GM21367 (cell line): ENCODE measurements at regions not wholly inside any gene's neighbourhood (a gene's known extent, or its start where the extent isn't known, plus 50 kb on each side); places are given as distances from the start of the nearest gene placed in this dataset.
"Not testable (repeated sequence)": the region's sequence is repeated elsewhere in the genome, so short reads cannot be mapped to it uniquely, and the experiment has no call there.

Experiments used
- ATAC-seq: cut with Tn5 transposase; IDR thresholded peaks from one replicate; pipeline ENCODE4 v1.9.1; 2021; ENCODE audit not compliant: unreplicated experiment

DNA sequence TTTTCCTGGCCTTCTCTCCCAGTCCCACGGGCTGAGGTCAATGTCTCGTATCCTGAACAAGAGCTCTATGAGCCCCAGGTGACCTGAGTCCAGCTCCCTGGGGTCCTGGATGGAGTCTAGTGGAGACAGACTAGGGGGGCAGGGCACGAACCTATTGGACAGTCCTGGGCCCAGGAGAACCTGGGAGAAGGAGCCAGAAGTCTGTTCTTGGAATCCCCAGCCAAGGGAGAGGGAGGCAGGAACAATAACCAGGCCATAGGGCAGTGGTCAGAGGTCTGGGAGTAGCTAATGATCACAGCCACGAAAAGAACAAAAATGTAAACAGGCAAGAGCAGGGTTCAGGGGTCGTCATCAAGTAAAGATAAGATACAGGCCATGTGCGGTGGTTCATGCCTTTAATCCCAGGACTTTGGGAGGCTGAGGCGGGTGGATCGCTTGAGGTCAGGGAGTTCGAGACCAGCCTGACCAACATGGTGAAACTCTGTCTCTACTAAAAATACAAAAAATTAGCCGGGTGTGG is 60.8 kb downstream of the COPRS start:
- ATAC-seq, result no peak

DNA sequence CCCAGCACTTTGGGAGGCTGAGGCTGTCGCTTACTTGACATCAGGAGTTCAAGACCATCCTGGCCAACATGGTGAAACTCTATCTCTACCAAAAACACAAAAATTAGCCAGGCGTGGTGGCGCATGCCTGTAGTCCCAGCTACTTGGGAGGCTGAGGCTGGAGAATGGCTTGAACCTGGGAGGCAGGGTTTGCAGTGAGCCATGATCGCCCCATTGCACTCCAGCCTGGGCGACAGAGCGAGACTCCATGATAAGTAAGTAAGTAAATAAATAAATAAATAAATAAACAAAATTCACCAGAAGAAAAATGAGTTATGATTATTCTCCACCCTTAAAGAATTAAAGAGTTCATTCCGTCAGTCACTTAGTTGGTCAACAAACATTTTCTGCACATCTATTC is 63.1 kb downstream of the COPRS start:
- ATAC-seq, result not testable (repeated sequence)

DNA sequence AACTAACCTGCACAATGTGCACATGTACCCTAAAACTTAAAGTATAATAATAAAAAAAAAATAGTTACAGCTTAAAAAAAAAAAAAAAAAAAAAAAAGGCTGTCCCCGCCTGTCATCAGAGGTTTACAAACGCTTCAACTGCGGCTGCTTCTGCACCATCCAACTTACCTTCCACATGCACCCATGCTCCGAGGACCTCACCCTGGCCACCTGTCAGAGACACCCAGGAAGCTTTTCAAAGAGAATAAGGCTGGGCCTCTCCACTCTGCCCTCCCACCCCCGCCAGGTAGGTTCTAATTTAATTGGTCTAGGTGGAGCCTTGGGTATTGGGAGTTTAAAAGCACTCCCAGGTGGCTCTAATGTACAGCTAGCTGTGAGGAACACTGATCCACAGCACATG is 64.9 kb downstream of the COPRS start:
- no peak for ATAC-seq

DNA sequence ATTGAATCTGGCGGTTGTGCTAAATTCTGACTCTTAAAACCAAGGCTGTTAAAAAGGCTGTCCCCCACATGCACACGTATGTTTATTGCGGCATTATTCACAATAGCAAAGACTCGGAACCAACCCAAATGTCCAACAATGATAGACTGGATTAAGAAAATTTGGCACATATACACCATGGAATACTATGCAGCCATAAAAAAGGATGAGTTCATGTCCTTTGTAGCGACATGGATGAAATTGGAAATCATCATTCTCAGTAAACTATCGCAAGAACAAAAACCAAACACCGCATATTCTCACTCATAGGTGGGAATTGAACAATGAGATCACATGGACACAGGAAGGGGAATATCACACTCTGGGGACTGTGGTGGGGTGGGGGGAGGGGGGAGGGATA is 65.4 kb downstream of the COPRS start:
- not testable (repeated sequence) for ATAC-seq

DNA sequence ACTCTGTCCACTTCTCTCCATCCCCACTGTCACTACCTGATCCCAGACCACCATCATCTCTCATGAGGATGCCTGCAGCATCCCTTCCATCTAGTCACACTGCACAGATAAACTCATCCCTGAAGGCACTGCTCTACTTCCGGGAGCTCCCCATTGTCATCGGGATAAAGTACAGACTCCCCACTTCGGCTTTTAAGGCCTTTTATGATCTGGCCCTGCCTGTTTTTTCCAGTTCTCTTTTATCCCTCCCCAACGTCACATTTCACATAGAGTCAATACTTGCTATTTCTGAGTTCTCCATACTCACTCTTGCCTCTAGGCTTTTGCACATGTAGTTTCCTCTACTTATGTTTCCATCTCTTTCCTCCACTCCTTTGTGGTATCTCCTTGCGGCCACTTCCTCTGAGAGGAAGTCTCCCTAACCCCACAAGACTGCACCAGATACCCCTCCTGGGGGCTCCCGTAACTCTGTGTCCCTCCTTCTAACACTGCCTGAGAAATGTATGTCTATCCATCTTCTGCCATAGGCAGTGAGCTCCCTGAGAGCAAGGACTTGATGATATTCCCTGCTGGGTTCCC is 66.9 kb downstream of the COPRS start:
- ATAC-seq, result no peak

DNA sequence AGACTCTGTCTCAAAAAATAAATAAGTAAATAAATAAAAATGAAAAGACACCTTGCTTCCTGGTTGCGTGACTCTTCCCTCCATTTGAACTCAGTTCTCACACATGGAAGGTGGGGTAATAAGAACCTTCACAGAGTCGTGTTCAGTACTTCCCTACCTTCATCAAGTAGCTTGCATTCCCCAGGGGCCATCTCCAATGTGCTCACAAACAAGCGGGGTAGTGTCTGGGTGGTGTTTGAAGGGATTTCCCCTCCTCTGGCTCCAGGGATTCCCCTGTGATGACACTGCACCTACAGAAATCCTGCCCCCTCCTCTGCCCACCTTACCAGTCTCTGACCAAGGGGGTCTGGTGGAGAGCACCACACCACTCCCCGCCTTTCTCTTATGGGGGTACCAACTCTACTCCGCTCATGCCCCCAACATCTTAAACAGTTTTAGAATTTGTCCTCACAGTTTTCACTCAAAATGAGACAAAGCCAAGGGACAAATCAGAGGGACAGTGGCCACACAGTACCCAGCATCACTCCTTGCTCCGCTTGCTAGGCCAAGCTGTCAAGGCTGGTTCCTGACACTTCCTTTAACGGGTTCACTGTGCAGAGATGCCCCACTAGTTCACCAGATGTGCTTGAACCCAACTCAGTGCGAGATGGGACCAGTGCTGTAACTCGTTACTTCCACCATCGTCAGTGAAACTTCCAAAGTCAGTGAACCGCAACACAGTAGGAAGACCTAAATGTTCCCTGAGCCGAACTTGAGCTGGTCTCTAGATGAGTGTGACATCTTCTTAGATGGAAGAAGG is 69.1 kb downstream of the COPRS start:
- ATAC-seq, result no peak

DNA sequence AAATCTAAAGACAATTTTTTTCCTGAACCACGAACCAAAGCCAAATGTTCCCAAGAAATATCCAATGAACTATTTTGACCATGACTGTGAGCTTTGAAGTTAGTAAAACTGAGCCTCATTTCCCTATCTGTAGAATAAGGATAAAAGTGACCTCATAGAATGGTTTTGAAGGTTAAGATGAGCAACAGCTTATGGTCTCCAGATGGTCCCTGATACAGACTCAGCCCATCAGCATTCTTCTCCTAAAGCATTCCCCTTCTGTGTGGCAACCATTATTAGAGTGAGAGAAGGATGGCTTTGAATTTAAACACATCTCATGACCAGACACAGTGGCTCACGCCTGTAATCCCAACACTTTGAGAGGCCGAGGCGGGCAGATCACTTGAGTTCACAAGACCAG is 70.1 kb downstream of the COPRS start:
- ATAC-seq, result no peak

DNA sequence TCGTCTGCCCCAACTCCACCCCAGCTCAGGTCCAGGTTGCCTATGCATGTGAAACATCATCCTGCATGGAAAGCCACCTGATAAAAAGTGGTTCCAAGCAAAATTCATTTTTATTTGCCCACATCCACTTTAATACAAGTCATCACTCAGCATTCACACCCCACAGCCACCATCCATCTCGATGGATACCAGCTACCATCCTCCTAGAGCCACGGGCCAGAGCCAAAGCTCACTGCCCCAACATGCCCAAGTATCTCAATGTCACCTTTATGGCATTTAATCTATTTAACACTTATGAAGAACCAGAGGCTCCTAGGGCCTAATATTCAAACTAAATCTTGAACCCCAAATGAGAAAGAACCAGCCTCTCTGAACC is 70.5 kb downstream of the COPRS start:
- no peak for ATAC-seq

DNA sequence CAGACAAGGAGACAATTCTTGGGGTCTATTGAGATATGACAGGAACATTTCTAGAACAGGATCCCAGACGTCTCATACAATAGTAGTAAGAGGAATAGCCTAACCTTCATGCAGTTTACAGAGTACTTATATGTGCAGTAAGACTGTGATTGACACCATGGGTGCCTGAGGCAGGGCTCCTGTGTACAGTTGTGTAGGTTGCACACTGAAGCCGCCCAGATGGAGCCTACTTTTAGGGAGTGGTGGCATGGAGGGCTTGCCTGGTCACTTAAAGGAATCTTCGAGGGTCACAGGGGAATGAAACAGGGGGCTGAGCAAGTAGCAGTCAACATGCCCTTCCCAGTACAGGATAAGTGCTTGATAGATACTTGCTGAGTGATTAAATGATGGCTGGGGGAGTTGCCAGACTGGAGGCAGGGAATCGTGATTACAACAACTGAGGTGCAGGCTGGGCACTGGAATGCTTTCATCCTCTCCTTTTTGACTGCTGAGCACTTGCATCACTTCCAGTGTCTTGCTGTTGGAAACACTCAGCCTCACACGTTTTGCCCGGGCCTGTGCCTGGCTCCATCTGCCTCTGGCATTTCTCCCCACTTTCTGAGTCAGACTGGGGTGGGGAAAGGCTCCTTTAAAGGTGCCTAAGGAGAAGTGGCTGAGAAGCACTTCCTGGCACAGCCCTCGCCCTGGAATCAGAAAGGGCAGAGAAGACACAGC is 71.0 kb downstream of the COPRS start:
- ATAC-seq, result no peak

DNA sequence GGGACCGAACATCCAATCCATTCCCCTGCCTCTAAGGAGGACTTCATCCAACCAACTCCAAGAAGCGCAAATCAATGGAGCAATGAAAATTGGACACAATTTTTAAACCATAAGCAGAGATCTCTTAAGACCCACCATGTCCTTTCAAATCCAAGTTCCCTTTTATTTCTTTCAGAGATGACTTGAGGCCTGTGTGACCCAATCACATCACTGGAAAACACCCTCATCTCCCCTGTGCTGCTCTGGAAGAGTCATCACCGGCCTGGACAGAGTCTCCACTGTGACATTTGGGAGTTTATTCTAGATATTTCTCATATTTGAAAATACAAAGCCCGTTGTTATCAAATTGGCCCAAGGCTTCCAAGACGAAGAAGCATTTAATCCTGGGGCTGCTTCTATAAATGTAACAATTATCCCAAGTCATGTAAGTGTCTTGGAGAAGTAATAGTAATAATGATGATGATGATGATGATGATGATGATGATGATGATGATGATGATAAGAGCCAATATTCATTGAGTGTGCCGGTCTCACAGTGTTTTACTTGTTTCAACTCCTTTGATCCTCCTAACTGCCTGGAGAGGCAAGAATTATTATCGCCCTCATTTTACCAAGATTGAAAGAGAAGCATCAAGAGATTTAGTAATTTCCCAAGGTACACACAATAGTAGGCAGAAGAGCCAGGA is 72.1 kb downstream of the COPRS start:
- no peak for ATAC-seq

DNA sequence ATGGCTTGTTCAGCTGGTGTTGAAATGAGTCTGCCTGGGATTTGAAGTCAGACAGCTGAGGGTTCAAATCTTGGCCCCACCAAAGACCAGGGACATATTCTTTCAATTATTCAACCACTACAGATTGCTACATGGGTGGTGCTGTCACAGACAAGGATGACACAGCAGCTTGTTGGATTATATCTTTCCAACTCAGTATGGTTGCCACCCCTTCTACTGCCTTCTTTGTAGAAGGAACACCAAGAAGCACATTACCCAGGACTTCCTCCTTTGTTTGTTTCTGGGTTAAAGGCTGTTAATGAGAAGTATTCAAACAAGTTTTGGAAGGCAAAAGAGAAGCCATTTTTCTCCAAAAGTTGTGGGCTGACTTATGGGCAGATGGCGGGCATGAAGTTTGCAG is 78.6 kb downstream of the COPRS start:
- ATAC-seq, result no peak

DNA sequence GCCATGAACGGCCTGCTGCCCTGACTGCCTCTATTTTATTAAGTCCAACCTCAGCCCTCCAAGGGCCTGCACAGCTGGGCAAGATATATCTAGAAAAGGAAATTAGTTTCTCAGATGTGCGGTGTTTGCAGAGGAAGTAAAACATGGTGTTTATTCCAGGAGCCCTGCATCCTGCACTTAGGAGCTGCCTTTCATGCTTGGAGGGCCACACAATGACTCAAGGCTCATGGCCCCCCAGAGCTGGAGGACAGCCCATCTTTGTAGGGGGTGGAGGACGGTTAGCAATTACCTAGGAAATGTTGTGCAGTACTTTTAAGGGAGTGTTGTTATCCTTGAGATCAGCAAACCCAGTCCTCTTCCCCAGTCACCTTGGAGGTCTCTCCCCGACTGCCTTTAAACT is 80.5 kb downstream of the COPRS start:
- ATAC-seq, result no peak

DNA sequence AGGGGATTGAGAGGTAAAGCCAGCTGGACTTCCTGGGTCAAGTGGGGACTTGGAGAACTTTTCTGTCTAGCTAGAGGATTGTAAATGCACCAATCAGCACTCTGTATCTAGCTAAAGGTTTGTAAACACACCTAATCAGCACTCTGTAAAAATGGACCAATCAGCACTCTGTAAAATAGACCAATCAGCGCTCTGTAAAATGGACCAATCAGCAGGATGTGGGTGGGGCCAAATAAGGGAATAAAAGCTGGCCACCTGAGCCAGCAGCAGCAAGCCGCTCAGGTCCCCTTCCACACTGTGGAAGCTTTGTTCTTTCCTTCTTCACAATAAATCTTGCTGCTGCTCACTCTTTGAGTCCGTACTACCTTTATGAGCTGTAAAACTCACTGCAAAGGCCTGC is 87.7 kb downstream of the COPRS start:
- not testable (repeated sequence) for ATAC-seq

DNA sequence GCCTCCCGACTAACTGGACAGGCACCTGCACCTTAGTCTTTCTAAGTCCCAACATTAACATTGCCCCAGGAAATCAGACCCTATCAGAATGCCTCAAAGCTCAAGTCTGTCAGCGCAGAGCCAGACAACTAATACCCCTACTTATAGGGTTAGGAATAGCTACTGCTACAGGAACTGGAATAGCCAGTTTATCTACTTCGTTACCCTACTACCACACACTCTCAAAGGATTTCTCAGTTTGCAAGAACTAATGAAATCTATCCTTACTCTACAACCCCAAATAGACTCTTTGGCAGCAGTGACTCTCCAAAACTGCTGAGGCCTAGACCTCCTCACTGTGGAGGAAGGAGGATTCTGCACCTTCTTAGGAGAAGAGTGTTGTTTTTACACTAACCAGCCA is 88.5 kb downstream of the COPRS start:
- ATAC-seq, result not testable (repeated sequence)

DNA sequence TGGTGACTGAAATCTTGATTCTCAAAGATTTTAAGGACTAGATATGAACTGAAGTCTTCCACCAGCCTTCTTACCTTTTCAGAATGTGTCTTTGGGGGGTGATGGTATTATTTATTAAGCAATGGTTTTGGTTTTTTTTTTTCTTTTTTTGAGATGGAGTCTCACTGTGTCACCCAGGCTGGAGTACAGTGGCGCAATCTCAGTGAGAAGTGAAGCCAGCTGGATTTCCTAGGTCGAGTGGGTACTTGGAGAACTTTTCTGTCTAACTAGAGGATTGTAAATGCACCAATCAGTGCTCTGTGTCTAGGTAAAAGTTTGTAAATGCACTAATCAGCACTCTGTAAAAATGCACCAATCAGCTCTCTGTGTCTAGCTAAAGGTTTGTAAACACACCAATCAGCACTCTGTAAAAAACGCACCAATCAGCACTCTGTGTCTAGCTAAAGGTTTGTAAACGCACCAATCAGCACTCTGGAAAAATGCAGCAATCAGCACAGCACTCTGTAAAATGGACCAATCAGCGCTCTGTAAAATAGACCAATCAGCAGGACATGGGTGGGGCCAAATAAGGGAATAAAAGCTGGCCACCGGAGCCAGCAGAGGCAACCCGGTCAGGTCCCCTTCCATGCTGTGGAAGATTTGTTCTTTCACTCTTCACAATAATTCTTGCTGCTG is 97.1 kb downstream of the COPRS start:
- ATAC-seq, result not testable (repeated sequence)

DNA sequence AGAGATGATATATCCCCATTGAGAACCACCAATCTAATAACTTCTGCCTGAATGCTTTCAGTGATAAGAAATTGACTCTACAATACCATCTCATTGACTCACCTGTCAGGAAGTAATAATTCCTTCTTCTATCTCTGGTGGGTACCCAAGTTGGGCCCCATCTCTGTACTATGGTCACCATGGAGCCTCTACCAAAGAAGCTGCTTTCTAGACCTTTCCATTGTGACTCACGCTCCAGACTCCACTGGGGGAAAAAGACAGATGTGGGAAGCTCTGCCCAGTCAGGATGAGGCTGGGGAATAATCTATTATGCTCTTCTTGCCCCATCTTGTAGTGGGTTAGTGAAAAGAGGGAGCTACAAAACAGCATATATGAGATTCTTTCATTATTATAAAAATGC is 100.4 kb downstream of the COPRS start:
- no peak for ATAC-seq

DNA sequence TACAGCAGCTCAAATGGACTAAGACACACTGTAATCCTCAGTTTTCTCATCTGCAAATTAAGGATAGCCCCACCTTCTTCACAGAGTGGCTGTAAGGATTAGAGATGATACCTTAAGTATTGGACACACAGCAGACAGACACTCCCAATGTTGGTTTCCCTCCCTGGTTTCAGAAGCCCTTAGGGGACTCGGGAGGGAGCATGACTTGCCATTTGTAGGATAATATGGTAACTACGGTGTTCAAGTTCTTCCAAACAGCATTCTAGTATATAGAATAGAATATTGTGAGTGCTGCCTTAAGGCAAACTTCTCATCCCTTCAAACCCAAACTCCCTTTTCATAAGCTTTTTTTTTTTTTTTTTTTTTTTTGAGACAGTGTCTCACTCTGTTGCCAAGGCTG is 101.9 kb downstream of the COPRS start:
- no peak for ATAC-seq

DNA sequence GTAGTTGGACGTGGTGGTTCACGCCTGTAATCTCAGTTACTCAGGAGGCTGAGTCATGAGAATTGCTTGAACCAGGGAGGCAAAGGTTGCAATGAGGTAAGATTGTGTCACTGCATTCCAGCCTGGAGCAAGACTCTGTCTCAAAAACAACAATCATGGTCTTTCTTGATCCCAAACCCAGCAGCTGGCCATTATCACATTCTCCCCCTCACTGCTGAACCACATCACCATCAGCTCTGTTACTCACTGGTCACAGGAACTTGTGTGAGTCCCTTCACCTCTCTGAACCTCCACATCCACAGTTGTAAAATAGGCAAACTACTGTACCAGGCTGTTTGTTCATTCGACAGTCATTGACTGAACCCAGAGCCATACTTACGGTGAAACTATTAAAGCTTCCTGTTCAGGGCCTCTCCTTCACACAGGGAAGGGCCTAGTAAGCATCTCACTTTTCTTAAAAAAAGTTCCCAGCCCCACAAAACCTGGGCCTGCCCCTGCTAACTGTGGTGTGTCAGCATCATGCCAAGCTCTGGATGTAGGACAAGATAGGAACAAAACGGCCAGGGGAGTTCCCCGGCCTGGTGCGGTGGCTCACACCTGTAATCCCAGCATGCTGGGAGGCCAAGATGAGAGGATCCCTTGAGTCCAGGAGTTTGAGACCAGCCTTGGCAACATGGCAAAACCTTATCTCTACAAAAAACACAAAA is 104.7 kb downstream of the COPRS start:
- no peak for ATAC-seq

DNA sequence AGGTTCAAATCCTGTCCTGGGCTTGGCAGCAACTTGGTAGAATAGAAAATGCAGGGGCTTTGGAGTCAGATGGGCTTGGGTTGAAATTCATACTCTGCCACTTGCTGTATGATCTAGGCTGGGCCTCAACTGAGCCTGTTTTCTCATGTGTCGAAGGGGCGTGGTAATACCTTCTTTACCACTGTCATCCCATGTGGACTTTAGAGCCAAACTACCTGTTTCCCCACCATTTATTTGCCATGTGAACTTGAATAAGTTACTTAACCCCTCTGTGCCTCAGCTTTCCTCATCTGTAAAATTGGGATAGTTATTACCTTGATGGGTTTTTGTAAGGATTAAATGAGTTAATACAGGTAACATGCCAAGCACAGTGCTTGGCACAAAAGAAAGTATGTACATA is 106.0 kb downstream of the COPRS start:
- no peak for ATAC-seq

DNA sequence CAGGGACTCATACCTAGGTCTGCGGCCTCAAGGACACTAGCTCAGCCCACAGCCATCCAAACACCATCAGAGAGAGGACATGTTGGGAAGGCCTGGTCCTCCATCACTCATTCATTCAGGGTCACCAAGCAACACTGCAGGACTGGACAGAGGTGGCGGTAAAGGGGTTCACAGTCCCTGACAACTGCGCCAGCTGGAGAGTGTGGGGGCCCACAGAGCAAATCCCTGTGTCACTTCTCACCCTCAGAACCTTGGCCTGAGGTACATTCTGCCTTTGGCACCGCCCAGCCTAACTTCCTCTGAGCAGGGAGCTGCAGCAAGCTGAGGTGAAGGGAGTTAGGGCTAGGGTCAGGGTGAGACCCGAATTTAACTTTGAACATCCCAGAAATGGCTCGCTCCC is 106.5 kb downstream of the COPRS start:
- ATAC-seq, result no peak
